Activated CD4-positive, alpha-beta T cell treated with anti-CD3 and anti-CD28 coated beads for 36 hours (primary cell): ENCODE measurements at regions not wholly inside any gene's neighbourhood (a gene's known extent, or its start where the extent isn't known, plus 50 kb on each side); places are given as distances from the start of the nearest gene placed in this dataset.

Experiments
- ATAC-seq: fragments of 200-7000 bp; cut with Tn5 transposase; one replicate; pipeline ENCODE4 v1.10.0; 2021; ENCODE audit warnings: mild to moderate bottlenecking, moderate library complexity
- CTCF ChIA-PET: fragments of 350-600 bp; sonication (Branson Sonifier 250); formaldehyde crosslinking; loops from one replicate; lab custom pipeline; 2021; ENCODE audit warnings: antibody characterized with exemption; lab: Charles Lee
- POLR2A ChIA-PET: fragments of 350-600 bp; sonication (Branson Sonifier 250); formaldehyde crosslinking; loops from one replicate; lab custom pipeline; 2021; ENCODE audit warnings: antibody characterized with exemption, inconsistent platforms; lab: Charles Lee
- DNase-seq: peaks from one replicate; pipeline ENCODE4 v3.0.0-alpha.2; 2020
- H3K27ac Mint-ChIP-seq: one replicate; pipeline ENCODE4 v1.8.0; 2021; ENCODE audit warnings: mixed read lengths
- H3K27me3 Mint-ChIP-seq: one replicate; pipeline ENCODE4 v1.8.0; 2021; ENCODE audit warnings: mixed read lengths
- H3K36me3 Mint-ChIP-seq: one replicate; pipeline ENCODE4 v1.8.0; 2021; ENCODE audit warnings: low read depth, mixed read lengths
- H3K4me1 Mint-ChIP-seq: one replicate; pipeline ENCODE4 v1.8.0; 2021; ENCODE audit warnings: mixed read lengths
- H3K4me3 Mint-ChIP-seq: one replicate; pipeline ENCODE4 v1.8.0; 2021; ENCODE audit warnings: mild to moderate bottlenecking, moderate library complexity, mixed read lengths
- H3K9me3 Mint-ChIP-seq: one replicate; pipeline ENCODE4 v1.8.0; 2021; ENCODE audit warnings: low read depth, mixed read lengths
- intact Hi-C, 2 experiments: fragments of 100-400 bp; cut with DNase I in 1 of 2; cut with micrococcal nuclease in 1 of 2; formaldehyde crosslinking; loops; one replicate each; pipeline versions ENCODE4 v1.14.2 to v1.15.1; 2022 to 2024; cut with DNase I, micrococcal nuclease

- no peaks in the 10 kb centered on the region for H3K9me3 Mint-ChIP-seq
- no peak overlapping the region for H3K4me3 Mint-ChIP-seq
- intact Hi-C loops = no loop called here
- no peak overlapping the region for H3K27ac Mint-ChIP-seq
- no peak for ATAC-seq
- peaks cover 7% of the 10 kb centered on the region for H3K27me3 Mint-ChIP-seq
- no peaks in the 10 kb centered on the region for H3K36me3 Mint-ChIP-seq
- ChIA-PET POLR2A (no interaction called here), CTCF (no interaction called here)
- no peak for DNase-seq
- peaks cover 4% of the 10 kb centered on the region for H3K4me1 Mint-ChIP-seq
Observed at GRCh38 chr4:10889819-10890218, 205.3 kb upstream of the CLNK start.

GRCh38 chr4:10879411-10880110, 195.0 kb upstream of the CLNK start:
- intact Hi-C loops = no loop called here
- POLR2A ChIA-PET = no interaction called here

GRCh38 chr4:10878861-10879260, 194.3 kb upstream of the CLNK start:
- Mint-ChIP-seq H3K9me3 (no peaks in the 10 kb centered on the region), H3K36me3 (no peaks in the 10 kb centered on the region), H3K27ac (no peak overlapping the region), H3K27me3 (no peaks in the 10 kb centered on the region), H3K4me3 (no peak overlapping the region), H3K4me1 (no peaks in the 10 kb centered on the region)
- ATAC-seq = no peak
- intact Hi-C loops = no loop called here
- ChIA-PET POLR2A (no interaction called here), CTCF (no interaction called here)
- no peak for DNase-seq

More at GRCh38 chr4:10879411-10880110, 195.0 kb upstream of the CLNK start:
- no peaks in the 10 kb centered on the region for H3K4me1 Mint-ChIP-seq
- H3K27me3 Mint-ChIP-seq = no peaks in the 10 kb centered on the region
- CTCF ChIA-PET = no interaction called here
- H3K36me3 Mint-ChIP-seq = no peaks in the 10 kb centered on the region
- H3K9me3 Mint-ChIP-seq = no peaks in the 10 kb centered on the region
- DNase-seq (no peak), ATAC-seq (no peak)
- no peak overlapping the region for H3K4me3 Mint-ChIP-seq
- no peak overlapping the region for H3K27ac Mint-ChIP-seq

- H3K36me3 Mint-ChIP-seq = no peaks in the 10 kb centered on the region
- DNase-seq (no peak), ATAC-seq (no peak)
- intact Hi-C loops = no loop called here
- no peak overlapping the region for H3K4me3 Mint-ChIP-seq
- no peaks in the 10 kb centered on the region for H3K4me1 Mint-ChIP-seq
- no peaks in the 10 kb centered on the region for H3K9me3 Mint-ChIP-seq
- no peak overlapping the region for H3K27ac Mint-ChIP-seq
- POLR2A ChIA-PET = no interaction called here
- no peaks in the 10 kb centered on the region for H3K27me3 Mint-ChIP-seq
- CTCF ChIA-PET = no interaction called here
Observed at GRCh38 chr4:10877076-10877475, 192.5 kb upstream of the CLNK start.

GRCh38 chr4:10875144-10875799, 190.7 kb upstream of the CLNK start:
- H3K27me3 Mint-ChIP-seq = no peaks in the 10 kb centered on the region
- H3K4me3 Mint-ChIP-seq = no peak overlapping the region
- ChIA-PET POLR2A (no interaction called here), CTCF (no interaction called here)
- ATAC-seq = no peak
- intact Hi-C loops = no loop called here
- H3K27ac Mint-ChIP-seq = no peak overlapping the region
- no peaks in the 10 kb centered on the region for H3K4me1 Mint-ChIP-seq
- DNase-seq = no peak
- no peaks in the 10 kb centered on the region for H3K9me3 Mint-ChIP-seq
- no peaks in the 10 kb centered on the region for H3K36me3 Mint-ChIP-seq

- H3K4me3 Mint-ChIP-seq = no peak overlapping the region
- no peak for ATAC-seq
- no peak overlapping the region for H3K27ac Mint-ChIP-seq
- POLR2A ChIA-PET = no interaction called here
- CTCF ChIA-PET = no interaction called here
- H3K27me3 Mint-ChIP-seq = no peaks in the 10 kb centered on the region
- no peaks in the 10 kb centered on the region for H3K9me3 Mint-ChIP-seq
- no peaks in the 10 kb centered on the region for H3K36me3 Mint-ChIP-seq
- no peaks in the 10 kb centered on the region for H3K4me1 Mint-ChIP-seq
- DNase-seq = no peak
- intact Hi-C loops = no loop called here
Observed at GRCh38 chr4:10873809-10874208, 189.2 kb upstream of the CLNK start.

GRCh38 chr4:10872833-10873517, 188.4 kb upstream of the CLNK start:
- Mint-ChIP-seq H3K9me3 (no peaks in the 10 kb centered on the region), H3K4me1 (no peaks in the 10 kb centered on the region), H3K36me3 (no peaks in the 10 kb centered on the region), H3K27me3 (no peaks in the 10 kb centered on the region), H3K27ac (no peak overlapping the region), H3K4me3 (no peak overlapping the region)
- no peak for DNase-seq
- ChIA-PET CTCF (no interaction called here), POLR2A (no interaction called here)
- ATAC-seq = no peak
- intact Hi-C loops = no loop called here

- DNase-seq (no peak), ATAC-seq (no peak)
- Mint-ChIP-seq H3K9me3 (no peaks in the 10 kb centered on the region), H3K27ac (no peak overlapping the region), H3K4me3 (no peak overlapping the region), H3K4me1 (no peaks in the 10 kb centered on the region), H3K27me3 (no peaks in the 10 kb centered on the region), H3K36me3 (no peaks in the 10 kb centered on the region)
- intact Hi-C loops = no loop called here
- ChIA-PET POLR2A (no interaction called here), CTCF (interaction anchor here (0.6 kb wide), 1 partner anchor 193 kb away, joined by 3 read pairs; no protein-coding TSS in a partner anchor)
Observed at GRCh38 chr4:10866666-10867065, 182.1 kb upstream of the CLNK start.

GRCh38 chr4:10861036-10861435, 176.5 kb upstream of the CLNK start:
- ATAC-seq (no peak), DNase-seq (no peak)
- H3K27ac Mint-ChIP-seq = no peak overlapping the region
- ChIA-PET CTCF (interaction anchor here (0.6 to 0.7 kb wide), 2 partner anchors 144 to 157 kb away, joined by 3 read pairs; no protein-coding TSS in a partner anchor), POLR2A (no interaction called here)
- intact Hi-C loops = no loop called here
- no peaks in the 10 kb centered on the region for H3K36me3 Mint-ChIP-seq
- H3K4me1 Mint-ChIP-seq = no peaks in the 10 kb centered on the region
- H3K27me3 Mint-ChIP-seq = no peaks in the 10 kb centered on the region
- H3K9me3 Mint-ChIP-seq = peaks cover 5% of the 10 kb centered on the region
- H3K4me3 Mint-ChIP-seq = no peak overlapping the region

GRCh38 chr4:10856271-10856782, 171.8 kb upstream of the CLNK start:
- ATAC-seq (no peak), DNase-seq (no peak)
- Mint-ChIP-seq H3K4me1 (no peaks in the 10 kb centered on the region), H3K9me3 (peaks cover 5% of the 10 kb centered on the region), H3K27ac (no peak overlapping the region), H3K36me3 (no peaks in the 10 kb centered on the region), H3K4me3 (no peak overlapping the region), H3K27me3 (peaks cover 8% of the 10 kb centered on the region)
- ChIA-PET CTCF (no interaction called here), POLR2A (no interaction called here)
- intact Hi-C loops = no loop called here

GRCh38 chr4:10853196-10853595, 168.6 kb upstream of the CLNK start:
- no peak for ATAC-seq
- peaks cover 2% of the 10 kb centered on the region for H3K9me3 Mint-ChIP-seq

More at GRCh38 chr4:10853196-10853595, 168.6 kb upstream of the CLNK start:
- no peak overlapping the region for H3K27ac Mint-ChIP-seq
- no peak overlapping the region for H3K4me3 Mint-ChIP-seq
- H3K36me3 Mint-ChIP-seq = no peaks in the 10 kb centered on the region
- DNase-seq = no peak
- ChIA-PET CTCF (interaction anchor here (0.7 kb wide), 1 partner anchor 28 kb away, joined by 4 read pairs; no protein-coding TSS in a partner anchor), POLR2A (no interaction called here)
- H3K4me1 Mint-ChIP-seq = no peaks in the 10 kb centered on the region
- intact Hi-C loops = no loop called here
- peaks cover 8% of the 10 kb centered on the region for H3K27me3 Mint-ChIP-seq
